GM19455 (cell line): ENCODE measurements at regions not wholly inside any gene's neighbourhood (a gene's known extent, or its start where the extent isn't known, plus 50 kb on each side); places are given as distances from the start of the nearest gene placed in this dataset.

Experiments
- ATAC-seq: cut with Tn5 transposase; IDR thresholded peaks from one replicate; pipeline ENCODE4 v1.9.1; 2021; ENCODE audit not compliant: unreplicated experiment

DNA sequence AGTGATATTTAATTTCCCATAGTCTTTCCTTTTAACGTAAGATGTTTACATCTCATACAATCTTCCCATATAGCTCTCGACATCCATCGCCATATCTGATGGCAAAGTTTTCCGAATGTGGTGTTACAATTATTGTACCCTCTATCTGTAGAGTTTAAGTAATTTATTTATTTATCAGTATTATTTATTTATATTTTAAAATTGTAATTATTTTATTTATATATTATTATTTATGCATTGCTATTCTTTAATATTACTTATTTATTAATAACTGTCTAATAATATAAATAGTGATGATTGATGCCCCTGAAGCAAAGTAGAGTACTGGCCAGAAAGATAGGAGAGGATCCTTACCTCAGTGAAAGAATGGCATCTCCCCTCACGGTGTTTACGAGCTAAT is 812.9 kb downstream of the VGLL3 start:
- no peak for ATAC-seq

DNA sequence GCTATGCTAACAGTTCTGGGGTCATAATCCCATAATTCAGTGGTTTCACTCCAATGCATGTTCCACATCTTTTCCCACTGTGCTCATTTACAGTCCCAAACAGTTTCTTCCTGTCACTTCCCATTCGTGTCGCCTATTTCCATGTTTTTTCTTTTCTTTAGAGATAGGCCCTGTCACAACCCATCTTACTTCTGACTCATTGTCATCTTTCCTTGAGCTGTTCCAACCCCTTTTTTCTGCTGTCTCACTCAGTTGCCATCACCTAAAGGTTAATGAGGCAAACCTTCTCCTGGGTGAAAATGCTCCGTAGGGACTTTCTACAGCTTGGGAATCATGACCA is 814.5 kb downstream of the VGLL3 start:
- ATAC-seq = no peak

DNA sequence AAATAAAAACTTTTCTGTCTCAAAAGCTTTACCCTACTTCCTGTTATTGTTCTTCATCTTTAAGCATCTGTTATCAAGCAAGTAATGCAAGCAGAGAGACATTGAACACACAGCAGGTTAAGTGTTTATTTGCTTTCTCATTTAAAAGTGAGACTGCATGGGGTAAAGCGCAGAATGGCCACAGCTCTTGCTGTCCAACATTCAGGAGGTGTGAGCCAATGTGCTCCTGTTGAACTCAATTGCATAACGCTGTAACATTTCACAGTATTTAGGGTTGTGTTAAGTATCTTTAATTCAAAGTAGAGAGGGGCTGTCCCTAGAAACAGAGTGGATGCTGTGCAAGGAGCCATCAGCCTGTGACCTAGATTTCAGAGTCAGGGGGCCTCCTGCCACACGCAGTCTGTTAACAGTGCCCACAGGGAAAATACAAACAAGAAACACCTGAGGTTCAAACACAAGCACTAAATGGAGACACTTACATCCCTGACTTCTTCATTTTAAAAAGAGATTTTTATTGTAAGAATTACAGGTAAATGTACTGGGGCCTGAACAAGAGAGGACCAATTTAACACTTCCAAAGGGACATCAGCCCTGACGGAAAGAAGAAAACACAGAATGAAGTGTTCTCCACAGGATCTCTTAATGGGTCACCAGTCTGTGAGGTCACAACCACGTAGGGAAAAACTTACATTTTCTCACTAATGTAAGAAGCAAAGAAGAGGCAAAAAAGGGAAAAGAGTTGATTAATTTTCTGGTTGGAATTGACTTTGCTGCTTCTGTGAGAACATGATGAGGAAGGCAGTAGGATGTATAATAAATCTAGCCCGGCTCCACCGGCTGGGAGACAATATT is 815.1 kb downstream of the VGLL3 start:
- no peak for ATAC-seq

DNA sequence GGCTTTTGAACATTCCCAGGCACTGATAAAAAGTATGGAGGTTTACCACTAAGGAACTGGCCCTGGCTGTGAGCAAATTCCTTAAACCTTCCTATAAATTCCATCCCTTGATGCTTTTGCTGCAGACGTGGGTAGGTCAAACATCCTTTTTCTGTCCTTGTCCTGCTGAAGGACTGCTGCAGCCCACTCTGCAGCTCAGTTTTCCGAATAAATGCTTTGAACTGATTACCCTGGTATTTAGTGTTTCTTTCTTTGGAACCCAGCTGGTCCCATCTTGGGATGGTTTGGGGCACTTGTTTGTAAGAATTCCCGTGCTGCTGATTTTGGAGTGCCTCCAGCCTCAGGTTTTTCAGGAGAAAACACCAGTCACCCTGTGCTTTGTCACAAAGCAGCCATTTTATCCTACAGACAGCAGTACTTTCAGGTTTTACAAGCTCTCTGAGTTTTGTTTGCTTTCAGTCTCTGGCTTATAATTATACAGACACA is 815.9 kb downstream of the VGLL3 start:
- ATAC-seq = no peak

DNA sequence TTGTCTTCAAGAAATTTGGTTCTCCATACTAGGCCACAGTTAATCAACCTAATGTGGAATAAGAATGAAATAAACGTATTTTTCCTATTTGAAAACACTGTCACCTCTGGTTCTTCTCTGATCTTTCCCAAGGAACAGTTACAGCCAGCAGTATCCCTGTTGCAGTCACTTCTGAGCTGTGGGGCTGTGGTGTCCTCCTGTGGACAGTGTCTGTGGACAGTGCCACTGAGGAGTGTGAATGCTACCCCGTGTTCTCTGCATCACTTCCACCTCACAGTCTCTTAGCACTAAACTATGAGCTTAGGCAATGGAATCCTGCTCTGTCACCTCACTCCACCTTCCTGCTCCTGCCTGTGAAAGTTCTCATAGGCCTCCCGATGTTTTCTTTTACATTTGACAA is 817.5 kb downstream of the VGLL3 start:
- no peak for ATAC-seq

DNA sequence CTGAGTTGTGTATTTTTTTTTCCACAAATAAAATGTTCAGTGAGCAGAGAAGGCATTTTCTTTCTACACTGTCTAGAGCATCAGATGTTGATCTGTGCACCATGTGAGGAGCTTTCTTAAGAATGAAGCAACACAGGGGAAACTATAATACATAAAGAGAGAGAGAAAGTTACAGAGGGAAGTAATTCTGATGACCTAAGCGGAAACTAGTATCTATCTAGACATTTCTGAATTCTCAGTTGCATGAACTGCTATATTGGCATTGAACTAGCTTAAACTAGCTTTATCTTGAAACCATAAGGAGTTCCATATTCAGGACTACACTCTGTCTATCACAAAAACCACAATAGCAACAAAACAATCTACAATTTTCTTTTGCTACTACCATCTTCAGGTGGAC is 822.4 kb downstream of the VGLL3 start:
- ATAC-seq = no peak

DNA sequence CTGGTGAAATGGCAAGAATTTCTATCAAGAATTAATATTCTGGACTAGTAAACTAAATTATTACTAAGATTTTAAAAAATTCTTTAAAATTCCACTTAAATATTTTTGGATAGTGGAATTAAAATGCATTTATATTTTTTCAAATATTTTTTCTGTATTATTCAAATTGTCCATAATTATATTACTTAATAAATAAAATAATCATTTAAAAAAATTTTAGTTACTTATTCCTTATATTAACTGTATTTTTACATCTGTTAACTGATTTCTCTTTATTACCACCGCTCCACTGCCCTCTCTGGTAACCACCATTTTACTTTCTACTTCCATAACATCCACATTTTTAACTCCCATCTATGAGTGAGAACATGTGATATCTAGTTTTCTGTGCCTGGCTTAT is 828.4 kb downstream of the VGLL3 start:
- no peak for ATAC-seq

DNA sequence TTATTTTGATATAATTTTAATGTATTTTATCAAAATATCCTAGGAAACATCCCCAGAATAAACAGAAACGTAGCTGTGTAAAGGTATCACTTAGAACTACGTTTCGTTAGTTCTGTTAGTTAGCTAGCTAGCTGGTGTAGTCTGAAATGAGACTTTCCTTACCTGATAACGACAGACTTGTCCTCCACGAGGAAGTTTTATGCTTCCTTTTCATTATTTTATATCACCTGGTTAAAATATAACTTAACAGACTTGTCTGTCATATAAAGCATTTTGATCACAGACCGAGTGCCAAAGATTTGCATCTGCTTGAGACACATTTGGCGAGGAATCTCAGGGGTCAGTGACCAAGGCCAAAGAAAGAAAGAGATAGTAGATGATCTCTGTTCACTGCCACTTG is 829.5 kb downstream of the VGLL3 start:
- no peak for ATAC-seq

DNA sequence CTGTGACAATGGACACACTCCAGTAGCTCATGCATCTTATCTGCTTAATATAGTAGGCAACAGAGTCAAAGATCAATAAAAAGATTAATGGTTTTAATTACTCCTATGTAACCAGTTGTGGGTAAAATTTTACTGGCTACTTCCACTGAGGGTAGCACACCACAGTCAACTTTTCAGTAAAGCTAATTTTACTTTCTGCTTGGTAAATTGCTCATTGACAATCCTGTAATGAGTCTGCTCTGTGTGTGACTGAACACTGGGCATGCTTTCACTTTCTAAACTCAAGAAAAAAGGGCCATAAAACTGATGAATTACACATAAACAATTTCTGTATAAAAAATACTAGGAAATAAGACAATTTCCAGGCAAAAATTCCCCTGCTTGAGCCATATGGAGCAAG is 838.3 kb downstream of the VGLL3 start:
- ATAC-seq = no peak

DNA sequence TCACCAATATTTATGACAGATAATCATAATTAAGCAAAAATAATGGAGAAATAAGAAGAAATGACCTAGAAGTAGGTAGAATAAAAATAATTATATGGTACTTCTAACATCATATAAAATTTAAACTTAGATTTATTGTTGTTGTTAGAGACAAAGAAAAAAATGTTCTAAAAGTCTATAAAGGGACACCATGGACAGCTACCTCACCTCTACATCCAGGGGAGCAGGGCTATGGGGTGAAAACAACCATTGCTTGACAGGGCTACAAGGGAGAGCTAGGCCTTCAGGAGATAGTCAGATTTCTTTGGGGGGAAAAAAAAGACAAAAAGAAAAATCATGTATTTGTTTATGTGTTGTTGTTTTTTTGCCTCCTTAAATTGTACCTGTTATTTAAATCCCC is 841.9 kb downstream of the VGLL3 start:
- no peak for ATAC-seq

DNA sequence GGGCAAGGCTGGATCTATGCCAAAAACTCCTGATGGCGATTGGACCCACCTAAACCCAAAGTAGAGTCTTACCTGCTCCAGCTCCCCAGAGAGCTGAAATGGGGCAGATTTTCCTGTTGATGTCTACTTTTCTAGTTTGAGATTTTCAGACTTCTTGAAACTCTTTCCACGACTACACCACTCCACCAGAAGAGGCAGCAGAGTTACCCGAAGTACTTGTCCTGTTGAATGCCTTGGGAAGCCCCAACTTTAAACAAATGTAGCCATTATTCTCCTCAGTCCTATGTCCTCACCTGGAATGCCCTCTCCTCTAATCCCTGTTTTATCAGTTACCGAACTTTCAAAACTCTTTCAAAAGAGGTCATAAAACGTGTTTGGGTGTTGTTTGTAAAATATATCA is 843.8 kb downstream of the VGLL3 start:
- ATAC-seq = no peak

DNA sequence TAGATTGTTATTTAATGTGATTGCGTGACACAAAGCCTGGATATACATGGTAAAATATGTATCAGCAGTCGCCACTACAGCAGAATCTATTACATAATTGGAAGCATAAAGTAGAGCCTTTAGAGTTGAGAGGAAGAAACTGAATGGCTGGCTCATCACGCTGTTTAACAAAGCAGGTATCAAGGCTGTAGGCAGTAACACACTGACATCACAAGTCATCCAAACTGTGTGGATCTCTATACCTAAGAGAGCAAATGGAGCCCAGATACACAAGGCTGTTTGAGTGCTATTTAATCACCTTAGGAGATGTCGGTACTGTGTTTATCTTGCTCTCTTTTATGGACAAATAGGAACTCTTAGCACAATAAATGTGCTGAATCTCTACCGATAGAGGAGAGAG is 864.4 kb downstream of the VGLL3 start:
- no peak for ATAC-seq
